SK-N-SH (cell line): ENCODE measurements at regions not wholly inside any gene's neighbourhood (a gene's known extent, or its start where the extent isn't known, plus 50 kb on each side); places are given as distances from the start of the nearest gene placed in this dataset.

Source experiments
- CTCF ChIA-PET: fragments of 300-600, 350-600 bp; formaldehyde crosslinking; extraction: SDS; loops from one replicate; lab custom pipeline; 2021; lab: Yijun Ruan, JAX
- POLR2A ChIA-PET: fragments of 350-600 bp; sonication (Branson Sonifier 250); formaldehyde crosslinking; extraction: SDS; loops from one replicate; lab custom pipeline; 2020; ENCODE audit warnings: antibody characterized with exemption, inconsistent platforms; lab: Yijun Ruan, JAX
- DNase-seq: peaks from one replicate; pipeline ENCODE4 v3.0.0; 2012
- H2AFZ ChIP-seq: fragments of 200-600 bp; sonication (generic); 2 replicates; pipeline ENCODE4 v1.8.1; 2016; ENCODE audit warnings: antibody characterized with exemption, mild to moderate bottlenecking, low read depth
- H3F3A ChIP-seq: fragments of 200-600 bp; sonication (generic); replicated peaks from 2 replicates; pipeline ENCODE3; 2016; ENCODE audit warnings: antibody characterized with exemption, mild to moderate bottlenecking; ENCODE audit not compliant: insufficient read depth
- H3K27ac ChIP-seq, 2 experiments: fragments of 200-500 bp in 1 of 2; fragments of 200-600 bp in 1 of 2; sonication (Bioruptor generic) in 1 of 2; sonication (generic), shearing (Covaris generic) in 1 of 2; 2 replicates each; pipeline versions ENCODE4 v1.5.1 to v1.6.1; 2014 to 2016; ENCODE audit warnings: low read depth in 2 of 2, inconsistent platforms in 1 of 2, low read length in 1 of 2, mild to moderate bottlenecking in 1 of 2, mixed read lengths in 1 of 2
- H3K27me3 ChIP-seq: fragments of 200-600 bp; sonication (generic), shearing (Covaris generic); 2 replicates; pipeline ENCODE4 v1.6.1; 2016; ENCODE audit warnings: mixed run types; ENCODE audit not compliant: insufficient read depth
- H3K36me3 ChIP-seq, 2 experiments: fragments of 200-500 bp in 1 of 2; fragments of 200-600 bp in 1 of 2; sonication (Bioruptor generic) in 1 of 2; sonication (generic) in 1 of 2; replicated peaks in 1 of 2; 2 replicates each; pipeline versions ENCODE3 to v1.5.1; 2014 to 2016; ENCODE audit warnings: low read length in 1 of 2, mild to moderate bottlenecking in 1 of 2; ENCODE audit not compliant: insufficient read depth in 2 of 2, control insufficient read depth in 1 of 2
- H3K4me1 ChIP-seq, 2 experiments: fragments of 200-500 bp in 1 of 2; fragments of 200-600 bp in 1 of 2; sonication (Bioruptor generic) in 1 of 2; sonication (generic), shearing (Covaris generic) in 1 of 2; 2 replicates each; pipeline versions ENCODE4 v1.5.1 to v1.6.1; 2014 to 2016; ENCODE audit warnings: low read depth in 1 of 2, low read length in 1 of 2, mixed run types in 1 of 2; ENCODE audit not compliant: insufficient read depth in 2 of 2, control insufficient read depth in 1 of 2
- H3K4me2 ChIP-seq: fragments of 200-600 bp; sonication (generic), shearing (Covaris generic); 2 replicates; pipeline ENCODE4 v1.6.1; 2017; ENCODE audit warnings: mixed run types
- H3K4me3 ChIP-seq, 2 experiments: fragments of 200-500 bp in 1 of 2; fragments of 200-600 bp in 1 of 2; sonication (Bioruptor generic) in 1 of 2; sonication (generic), shearing (Covaris generic) in 1 of 2; 2 replicates each; pipeline versions ENCODE4 v1.5.1 to v1.8.1; 2014 to 2016; ENCODE audit warnings: low read depth in 2 of 2, inconsistent platforms in 1 of 2, low read length in 1 of 2, mild to moderate bottlenecking in 1 of 2, mixed read lengths in 1 of 2, moderate library complexity in 1 of 2
- H3K79me2 ChIP-seq: fragments of 200-600 bp; sonication (generic); 2 replicates; pipeline ENCODE4 v1.8.1; 2017; ENCODE audit warnings: mild to moderate bottlenecking; ENCODE audit not compliant: insufficient read depth
- H3K9ac ChIP-seq: fragments of 200-600 bp; sonication (generic); 2 replicates; pipeline ENCODE4 v1.6.1; 2017; ENCODE audit warnings: mixed run types
- H3K9me2 ChIP-seq: fragments of 200-600 bp; sonication (generic); 2 replicates; pipeline ENCODE4 v1.6.1; 2017; ENCODE audit warnings: mixed run types
- H3K9me3 ChIP-seq: fragments of 200-600 bp; sonication (generic); 2 replicates; pipeline ENCODE4 v1.6.1; 2017; ENCODE audit warnings: mixed run types, mild to moderate bottlenecking, moderate library complexity
- H4K20me1 ChIP-seq: fragments of 200-600 bp; sonication (generic); 2 replicates; pipeline ENCODE4 v1.6.1; 2017; ENCODE audit warnings: mild to moderate bottlenecking, mixed run types; ENCODE audit not compliant: insufficient read depth
- CTCF ChIP-seq: fragments of 200-600 bp; sonication (generic); IDR thresholded peaks from 2 replicates; pipeline ENCODE4 v1.6.1; 2017; ENCODE audit warnings: antibody characterized with exemption, mild to moderate bottlenecking, moderate library complexity
- EP300 ChIP-seq, 2 experiments: IDR thresholded peaks; 2 replicates each; pipeline versions ENCODE4 v1.4.0 to v1.6.1; 2012; ENCODE audit warnings: borderline replicate concordance in 1 of 2, low read depth in 1 of 2, low read length in 1 of 2
- EZH2phosphoT487 ChIP-seq: fragments of 200-600 bp; sonication (generic); IDR thresholded peaks from 2 replicates; pipeline ENCODE4 v1.6.1; 2017; ENCODE audit warnings: low read depth, mixed run types, mild to moderate bottlenecking, antibody characterized with exemption, moderate library complexity, borderline replicate concordance
- FOXJ3 ChIP-seq: sonication (generic); formaldehyde crosslinking; IDR thresholded peaks from 2 replicates; pipeline ENCODE4 v1.5.1; 2020; ENCODE audit warnings: mild to moderate bottlenecking, missing genetic modification reagents
- FOXM1 ChIP-seq: IDR thresholded peaks from 2 replicates; pipeline ENCODE4 v1.4.0; 2012; ENCODE audit warnings: low read depth, mild to moderate bottlenecking
- GABPA ChIP-seq: IDR thresholded peaks from 2 replicates; pipeline ENCODE4 v1.4.0; 2012; ENCODE audit warnings: low read depth, mild to moderate bottlenecking
- MXI1 ChIP-seq: IDR thresholded peaks from 2 replicates; pipeline ENCODE4 v1.6.1; 2012; ENCODE audit warnings: mild to moderate bottlenecking, low read depth, low read length, improper control_type of control experiment
- RCOR1 ChIP-seq: fragments of 150-350 bp; IDR thresholded peaks from 2 replicates; pipeline ENCODE4 v1.6.1; 2017; ENCODE audit warnings: antibody characterized with exemption, low read length
- RXRA ChIP-seq: IDR thresholded peaks from 2 replicates; pipeline ENCODE4 v1.4.0; 2012; ENCODE audit warnings: low read depth, mild to moderate bottlenecking, borderline replicate concordance
- SIN3A ChIP-seq: IDR thresholded peaks from 2 replicates; pipeline ENCODE4 v1.6.1; 2012; ENCODE audit warnings: low read depth, mild to moderate bottlenecking, low read length, moderate library complexity, borderline replicate concordance
- USF1 ChIP-seq: IDR thresholded peaks from 2 replicates; pipeline ENCODE4 v1.4.0; 2012; ENCODE audit warnings: low read depth, borderline replicate concordance
- USF2 ChIP-seq: fragments of 150-350 bp; IDR thresholded peaks from 2 replicates; pipeline ENCODE4 v1.6.1; 2017; ENCODE audit warnings: antibody characterized with exemption, low read length, low read depth, borderline replicate concordance
- WGBS: methylation state at CpG from one replicate; pipeline ENCODE4 v1.1.6; 2017; ENCODE audit warnings: low lambda C conversion rate; 5-methylcytosine and 5-hydroxymethylcytosine counted together

GRCh38 chr5:100706776-100707175, 171.6 kb downstream of the FAM174A start:
- WGBS, result 33% methylated on average over 1 of the region's 1 CpG
- no peak overlapping the region for H3K27ac ChIP-seq
- H3K9ac ChIP-seq, result no peak overlapping the region
- H3K4me1 ChIP-seq, result no peaks in the 10 kb centered on the region
- DNase-seq, result no peak
- no peaks in the 10 kb centered on the region; the same call in 1 of the 2 replicates for H3K9me2 ChIP-seq
- no peak overlapping the region for H3K4me3 ChIP-seq
- H3K27me3 ChIP-seq, result no peaks in the 10 kb centered on the region
- no peaks in the 10 kb centered on the region for H3K36me3 ChIP-seq
- no peak for TF ChIP-seq SIN3A
- no peak for TF ChIP-seq USF2
- peak; percentile 40; the same call in 1 of the 2 replicates for TF ChIP-seq CTCF
- no peak for TF ChIP-seq MXI1
- CTCF ChIA-PET, result interaction anchor here (1.1 kb wide), 1 partner anchor 10 kb away, joined by 3 read pairs; no protein-coding TSS in a partner anchor
- no peak overlapping the region for H2AFZ ChIP-seq
- H4K20me1 ChIP-seq, result no peaks in the 10 kb centered on the region
- H3K9me3 ChIP-seq, result no peaks in the 10 kb centered on the region
- H3F3A ChIP-seq, result no peaks in the 10 kb centered on the region
- POLR2A ChIA-PET, result no interaction called here
- H3K79me2 ChIP-seq, result no peaks in the 10 kb centered on the region
- no peak overlapping the region for H3K4me2 ChIP-seq

GRCh38 chr5:100708645-100709171, 173.5 kb downstream of the FAM174A start:
- CTCF ChIA-PET, result no interaction called here
- H3K9ac ChIP-seq, result no peak overlapping the region
- no peak for DNase-seq
- no peaks in the 10 kb centered on the region for H3K36me3 ChIP-seq
- H4K20me1 ChIP-seq, result no peaks in the 10 kb centered on the region
- 33% methylated on average over 1 of the region's 1 CpG for WGBS
- H3K79me2 ChIP-seq, result no peaks in the 10 kb centered on the region
- no peak overlapping the region for H3K27ac ChIP-seq
- H3K9me3 ChIP-seq, result no peaks in the 10 kb centered on the region
- POLR2A ChIA-PET, result no interaction called here
- no peaks in the 10 kb centered on the region for H3F3A ChIP-seq
- no peak overlapping the region for H2AFZ ChIP-seq
- H3K4me3 ChIP-seq, result no peak overlapping the region
- no peaks in the 10 kb centered on the region for H3K4me1 ChIP-seq
- no peaks in the 10 kb centered on the region for H3K27me3 ChIP-seq
- no peak for TF ChIP-seq USF1
- TF ChIP-seq EP300 (IDR thresholded peaks at IDR 0.05; ENCODE audit: borderline replicate concordance in 1 of 2, low read depth in 1 of 2, low read length in 1 of 2), result no peak
- no peak for TF ChIP-seq FOXJ3 (CRISPR knock-in tag)
- TF ChIP-seq RCOR1, result no peak
- no peak for TF ChIP-seq GABPA
- no peak for TF ChIP-seq CTCF
- no peak for TF ChIP-seq EZH2phosphoT487
- no peak for TF ChIP-seq RXRA
- TF ChIP-seq FOXM1, result no peak
- TF ChIP-seq, all 33 proteins: peak for 0
- Histone ChIP-seq H3K9me2 (no peaks in the 10 kb centered on the region; the same call in 1 of the 2 replicates), H3K4me2 (no peak overlapping the region)
